AG04449 (cell line): ENCODE measurements at regions not wholly inside any gene's neighbourhood (a gene's known extent, or its start where the extent isn't known, plus 50 kb on each side); places are given as distances from the start of the nearest gene placed in this dataset.

Experiments used
- CTCF ChIA-PET: fragments of 350-600 bp; formaldehyde crosslinking; extraction: SDS; loops from one replicate; lab custom pipeline; 2021; ENCODE audit warnings: antibody characterized with exemption; lab: Yijun Ruan, JAX
- POLR2A ChIA-PET: fragments of 400-600, 350-600 bp; formaldehyde crosslinking; extraction: SDS; loops from one replicate; lab custom pipeline; 2020; ENCODE audit warnings: antibody characterized with exemption, inconsistent platforms; lab: Yijun Ruan, JAX
- DNase-seq: peaks from one replicate; pipeline ENCODE4 v3.0.0-alpha.2; 2010; ENCODE audit warnings: low read depth, low spot score
- H3K4me3 ChIP-seq: 2 replicates; pipeline ENCODE4 v1.5.1; 2011; ENCODE audit warnings: low read depth, mild to moderate bottlenecking, control low read depth, low read length
- CTCF ChIP-seq: IDR thresholded peaks from one replicate; pipeline ENCODE4 v1.5.1; 2011; ENCODE audit warnings: mild to moderate bottlenecking, moderate library complexity, low read length, control low read depth, inconsistent platforms; ENCODE audit not compliant: insufficient read depth; ENCODE audit errors: missing control alignments

GRCh38 chr9:8025551-8025950 lies 226.0 kb upstream of the DMAC1 start:
- ChIA-PET POLR2A (no interaction called here), CTCF (no interaction called here)
- no peak overlapping the region for H3K4me3 ChIP-seq
- DNase-seq: no peak
- no peak for TF ChIP-seq CTCF

DNA sequence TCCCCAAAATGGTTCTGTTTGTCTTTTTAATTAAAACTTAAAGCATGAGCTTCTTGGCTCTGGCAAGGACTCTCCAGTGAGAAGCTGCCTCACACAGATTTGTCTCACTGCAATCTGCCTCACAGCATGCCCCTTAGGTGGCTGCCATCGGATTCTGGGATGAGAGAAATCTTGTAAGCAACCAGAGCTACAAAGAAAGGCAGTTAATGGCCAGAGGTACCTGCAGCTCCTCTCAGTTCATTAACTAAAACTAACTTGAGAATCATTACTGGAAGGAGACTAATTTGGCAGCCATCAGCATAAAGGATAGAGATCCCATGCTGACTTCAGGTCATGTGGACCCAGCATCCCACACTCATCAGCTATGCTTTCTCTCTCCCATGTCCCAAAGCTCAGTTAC lies 220.6 kb upstream of the DMAC1 start:
- POLR2A ChIA-PET: no interaction called here
- H3K4me3 ChIP-seq: no peak overlapping the region
- DNase-seq: no peak
- CTCF ChIA-PET: no interaction called here
- TF ChIP-seq CTCF: no peak

GRCh38 chr9:8019636-8020035 lies 220.1 kb upstream of the DMAC1 start:
- no peak overlapping the region for H3K4me3 ChIP-seq
- DNase-seq: no peak
- CTCF ChIA-PET: no interaction called here
- POLR2A ChIA-PET: no interaction called here
- no peak for TF ChIP-seq CTCF

DNA sequence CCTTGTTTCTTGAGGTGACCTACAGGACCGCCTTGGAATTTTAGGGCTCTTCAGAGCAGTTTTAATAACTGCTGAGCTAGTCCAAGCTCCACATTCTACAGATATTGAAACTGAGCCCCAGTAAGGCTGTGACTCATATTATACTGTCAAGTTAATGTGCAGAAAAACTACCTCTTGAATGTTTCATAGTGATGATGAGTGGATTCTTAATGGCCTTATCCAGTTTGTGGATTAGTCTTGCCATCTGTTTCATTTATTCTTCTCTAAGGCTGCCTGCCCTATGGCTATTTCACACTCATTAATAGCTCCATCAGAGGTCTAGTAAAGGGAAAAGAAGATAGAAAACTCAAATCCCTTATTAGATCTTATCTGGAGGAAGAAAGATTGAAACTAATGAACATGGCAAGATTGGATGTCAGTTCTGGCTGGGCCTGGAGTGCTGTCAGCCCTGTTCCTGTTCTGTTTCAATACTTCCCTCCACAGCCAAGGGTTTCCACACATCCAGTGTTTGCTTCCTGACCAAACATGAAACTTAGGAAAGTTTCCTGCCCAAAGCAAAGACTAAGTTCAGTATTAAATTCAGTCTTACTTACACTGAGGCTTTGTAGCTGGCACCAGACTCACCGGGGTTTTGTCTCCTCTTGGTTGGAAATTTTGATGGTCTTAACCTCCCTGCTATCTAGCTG lies 215.6 kb upstream of the DMAC1 start:
- ChIA-PET CTCF (no interaction called here), POLR2A (no interaction called here)
- DNase-seq: no peak
- TF ChIP-seq CTCF: no peak
- H3K4me3 ChIP-seq: no peak overlapping the region

DNA sequence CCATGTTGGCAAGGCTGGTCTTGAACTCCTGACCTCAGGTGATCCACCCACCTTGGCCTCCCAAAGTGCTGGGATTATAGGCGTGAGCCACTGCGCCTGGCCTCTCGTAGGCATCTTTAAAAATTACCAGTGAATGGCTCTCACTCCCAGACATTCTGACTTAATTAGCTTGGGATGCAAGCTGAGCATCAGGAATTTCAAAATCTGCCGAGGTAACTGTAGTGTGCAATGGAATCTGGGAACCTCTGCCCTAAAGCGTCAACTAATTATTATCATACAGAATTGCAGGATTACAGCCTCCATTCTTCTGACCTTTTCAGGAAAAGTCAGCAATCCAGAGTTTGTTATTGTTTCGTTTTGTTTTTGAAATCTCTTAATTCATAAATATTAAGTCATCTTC lies 213.4 kb upstream of the DMAC1 start:
- no peak overlapping the region for H3K4me3 ChIP-seq
- ChIA-PET CTCF (no interaction called here), POLR2A (no interaction called here)
- no peak for DNase-seq
- no peak for TF ChIP-seq CTCF

- DNase-seq: no peak
- H3K4me3 ChIP-seq: no peak overlapping the region
- ChIA-PET POLR2A (no interaction called here), CTCF (no interaction called here)
- TF ChIP-seq CTCF: no peak
Observed at GRCh38 chr9:8011974-8012373, 212.4 kb upstream of the DMAC1 start.
